ENCODE measurements at regions not wholly inside any gene's neighbourhood (a gene's known extent, or its start where the extent isn't known, plus 50 kb on each side); places are given as distances from the start of the nearest gene placed in this dataset.

- Histone ChIP-seq H3K4me1 (ENCODE audit: low read length) (no peaks in the 10 kb centered on the region), H3K36me3 (replicated peaks; ENCODE audit: insufficient read depth, low read length) (no peaks in the 10 kb centered on the region), H3K79me2 (ENCODE audit: low read length) (no peaks in the 10 kb centered on the region), H3K9ac (ENCODE audit: low read length) (no peak overlapping the region), H3K9me3 (replicated peaks; ENCODE audit: insufficient read depth, low read length) (no peaks in the 10 kb centered on the region), H2AFZ (ENCODE audit: low read length) (no peak overlapping the region), H3K27ac (ENCODE audit: low read length) (no peak overlapping the region), H3K4me3 (ENCODE audit: low read length) (no peak overlapping the region), H4K20me1 (ENCODE audit: insufficient read depth, low read length) (no peaks in the 10 kb centered on the region), H3K27me3 (replicated peaks; ENCODE audit: insufficient read depth, low read length) (no peaks in the 10 kb centered on the region), H3F3A (ENCODE audit: insufficient read depth, low read length) (no peaks in the 10 kb centered on the region), H3K9me2 (replicated peaks; ENCODE audit: insufficient read depth, low read length) (no peaks in the 10 kb centered on the region), H3K4me2 (ENCODE audit: low read depth, low read length) (no peak overlapping the region)
- no peak for TF ChIP-seq EZH2phosphoT487 (IDR thresholded peaks at IDR 0.05; ENCODE audit: low read length)
- no peak for TF ChIP-seq EZH2 (optimal IDR thresholded peaks at IDR 0.05; ENCODE audit: low read depth, low read length)
- DNase-seq, result no peak
Observed at GRCh38 chr7:13541326-13541725, 448.1 kb downstream of the ETV1 start.

GRCh38 chr7:13542451-13542850 is 447.0 kb downstream of the ETV1 start:
- no peak overlapping the region for H3K4me3 ChIP-seq (ENCODE audit: low read length)
- no peak overlapping the region for H3K4me2 ChIP-seq (ENCODE audit: low read depth, low read length)
- no peaks in the 10 kb centered on the region for H3K79me2 ChIP-seq (ENCODE audit: low read length)
- H3K4me1 ChIP-seq (ENCODE audit: low read length), result no peaks in the 10 kb centered on the region
- H3K9me3 ChIP-seq (replicated peaks; ENCODE audit: insufficient read depth, low read length), result no peaks in the 10 kb centered on the region
- DNase-seq, result no peak
- H3K9me2 ChIP-seq (replicated peaks; ENCODE audit: insufficient read depth, low read length), result no peaks in the 10 kb centered on the region
- TF ChIP-seq CTCF (IDR thresholded peaks at IDR 0.05; ENCODE audit: low read length) (no peak), EZH2 (optimal IDR thresholded peaks at IDR 0.05; ENCODE audit: low read depth, low read length) (no peak)
- H3K36me3 ChIP-seq (replicated peaks; ENCODE audit: insufficient read depth, low read length), result no peaks in the 10 kb centered on the region
- H3K27me3 ChIP-seq (replicated peaks; ENCODE audit: insufficient read depth, low read length), result no peaks in the 10 kb centered on the region
- H3K9ac ChIP-seq (ENCODE audit: low read length), result no peak overlapping the region
- H3K27ac ChIP-seq (ENCODE audit: low read length), result no peak overlapping the region
- H2AFZ ChIP-seq (ENCODE audit: low read length), result no peak overlapping the region
- H3F3A ChIP-seq (ENCODE audit: insufficient read depth, low read length), result no peaks in the 10 kb centered on the region
- H4K20me1 ChIP-seq (ENCODE audit: insufficient read depth, low read length), result no peaks in the 10 kb centered on the region

- Histone ChIP-seq H3K4me2 (ENCODE audit: low read depth, low read length) (no peak overlapping the region), H3K79me2 (ENCODE audit: low read length) (no peaks in the 10 kb centered on the region), H3K4me3 (ENCODE audit: low read length) (no peak overlapping the region), H3K36me3 (replicated peaks; ENCODE audit: insufficient read depth, low read length) (no peaks in the 10 kb centered on the region), H2AFZ (ENCODE audit: low read length) (no peak overlapping the region), H4K20me1 (ENCODE audit: insufficient read depth, low read length) (no peaks in the 10 kb centered on the region), H3K9me3 (replicated peaks; ENCODE audit: insufficient read depth, low read length) (no peaks in the 10 kb centered on the region), H3K27me3 (replicated peaks; ENCODE audit: insufficient read depth, low read length) (no peaks in the 10 kb centered on the region), H3K27ac (ENCODE audit: low read length) (no peak overlapping the region), H3F3A (ENCODE audit: insufficient read depth, low read length) (no peaks in the 10 kb centered on the region), H3K9me2 (replicated peaks; ENCODE audit: insufficient read depth, low read length) (no peaks in the 10 kb centered on the region), H3K9ac (ENCODE audit: low read length) (no peak overlapping the region), H3K4me1 (ENCODE audit: low read length) (no peaks in the 10 kb centered on the region)
- DNase-seq, result no peak
- TF ChIP-seq CTCF (IDR thresholded peaks at IDR 0.05; ENCODE audit: low read length), result no peak
Observed at GRCh38 chr7:13551503-13551902, 438.0 kb downstream of the ETV1 start.

- no peak overlapping the region for H3K27ac ChIP-seq (ENCODE audit: low read length)
- H3K36me3 ChIP-seq (replicated peaks; ENCODE audit: insufficient read depth, low read length), result no peaks in the 10 kb centered on the region
- no peak overlapping the region for H3K9ac ChIP-seq (ENCODE audit: low read length)
- no peaks in the 10 kb centered on the region for H3K9me3 ChIP-seq (replicated peaks; ENCODE audit: insufficient read depth, low read length)
- H3K9me2 ChIP-seq (replicated peaks; ENCODE audit: insufficient read depth, low read length), result no peaks in the 10 kb centered on the region
- no peak for TF ChIP-seq CTCF (IDR thresholded peaks at IDR 0.05; ENCODE audit: low read length)
- TF ChIP-seq EZH2 (optimal IDR thresholded peaks at IDR 0.05; ENCODE audit: low read depth, low read length), result no peak
- no peak for TF ChIP-seq EZH2phosphoT487 (IDR thresholded peaks at IDR 0.05; ENCODE audit: low read length)
- no peaks in the 10 kb centered on the region for H4K20me1 ChIP-seq (ENCODE audit: insufficient read depth, low read length)
- H3K4me2 ChIP-seq (ENCODE audit: low read depth, low read length), result no peak overlapping the region
- no peaks in the 10 kb centered on the region for H3K4me1 ChIP-seq (ENCODE audit: low read length)
- no peak for DNase-seq
- no peak overlapping the region for H3K4me3 ChIP-seq (ENCODE audit: low read length)
- no peaks in the 10 kb centered on the region for H3K27me3 ChIP-seq (replicated peaks; ENCODE audit: insufficient read depth, low read length)
- no peaks in the 10 kb centered on the region for H3K79me2 ChIP-seq (ENCODE audit: low read length)
- H3F3A ChIP-seq (ENCODE audit: insufficient read depth, low read length), result no peaks in the 10 kb centered on the region
- H2AFZ ChIP-seq (ENCODE audit: low read length), result no peak overlapping the region
Observed at GRCh38 chr7:13560441-13560840, 429.0 kb downstream of the ETV1 start.
